ENCODE measurements at regions not wholly inside any gene's neighbourhood (a gene's known extent, or its start where the extent isn't known, plus 50 kb on each side); places are given as distances from the start of the nearest gene placed in this dataset.

GRCh38 chr1:36743286-36744005, 260.7 kb upstream of the CSF3R start:
- no peak for DNase-seq (ENCODE audit: low read depth)

- DNase-seq (ENCODE audit: low read depth), result no peak
These were observed 258.4 kb upstream of the CSF3R start for GRCh38 chr1:36741066-36741465.

- no peak for DNase-seq (ENCODE audit: low read depth)
These were observed 257.7 kb upstream of the CSF3R start for GRCh38 chr1:36740446-36740845.

GRCh38 chr1:36739703-36740289, 257.1 kb upstream of the CSF3R start:
- no peak for DNase-seq (ENCODE audit: low read depth)

- DNase-seq (ENCODE audit: low read depth), result no peak
These were observed 255.5 kb upstream of the CSF3R start for GRCh38 chr1:36738245-36738644.

- no peak for DNase-seq (ENCODE audit: low read depth)
These were observed 255.1 kb upstream of the CSF3R start for GRCh38 chr1:36737767-36738166.

- no peak for DNase-seq (ENCODE audit: low read depth)
These were observed 254.4 kb upstream of the CSF3R start for GRCh38 chr1:36737038-36737555.

GRCh38 chr1:36735939-36736730, 253.4 kb upstream of the CSF3R start:
- no peak for DNase-seq (ENCODE audit: low read depth)

GRCh38 chr1:36735436-36735835, 252.7 kb upstream of the CSF3R start:
- DNase-seq (ENCODE audit: low read depth), result no peak

- DNase-seq (ENCODE audit: low read depth), result no peak
These were observed 251.6 kb upstream of the CSF3R start for GRCh38 chr1:36734356-36734755.

GRCh38 chr1:36733748-36734147, 251.0 kb upstream of the CSF3R start:
- DNase-seq (ENCODE audit: low read depth), result no peak

- DNase-seq (ENCODE audit: low read depth), result no peak
These were observed 249.3 kb upstream of the CSF3R start for GRCh38 chr1:36732015-36732356.

GRCh38 chr1:36731226-36732014, 248.7 kb upstream of the CSF3R start:
- DNase-seq (ENCODE audit: low read depth), result no peak

GRCh38 chr1:36730599-36730998, 247.9 kb upstream of the CSF3R start:
- DNase-seq (ENCODE audit: low read depth), result no peak

- no peak for DNase-seq (ENCODE audit: low read depth)
These were observed 247.2 kb upstream of the CSF3R start for GRCh38 chr1:36729716-36730510.

GRCh38 chr1:36729289-36729688, 246.6 kb upstream of the CSF3R start:
- DNase-seq (ENCODE audit: low read depth), result no peak

GRCh38 chr1:36728846-36729245, 246.1 kb upstream of the CSF3R start:
- DNase-seq (ENCODE audit: low read depth), result no peak

GRCh38 chr1:36728051-36728450, 245.3 kb upstream of the CSF3R start:
- DNase-seq (ENCODE audit: low read depth), result no peak

- no peak for DNase-seq (ENCODE audit: low read depth)
These were observed 242.4 kb upstream of the CSF3R start for GRCh38 chr1:36725151-36725550.

GRCh38 chr1:36723813-36724212, 241.1 kb upstream of the CSF3R start:
- DNase-seq (ENCODE audit: low read depth), result no peak

- DNase-seq (ENCODE audit: low read depth), result no peak
These were observed 240.2 kb upstream of the CSF3R start for GRCh38 chr1:36722871-36723270.
